Neural progenitor cell (in vitro differentiated cells): ENCODE measurements at regions not wholly inside any gene's neighbourhood (a gene's known extent, or its start where the extent isn't known, plus 50 kb on each side); places are given as distances from the start of the nearest gene placed in this dataset.

Source experiments
- EZH2phosphoT487 ChIP-seq: fragments of 200-600 bp; sonication (generic); IDR thresholded peaks from 2 replicates; pipeline ENCODE4 v1.6.1; 2017; ENCODE audit warnings: antibody characterized with exemption
- TF ChIP-seq, protein P1 (sequence below): fragments of 200-600 bp; sonication (generic); IDR thresholded peaks from 2 replicates; pipeline ENCODE4 v1.5.1; 2017; ENCODE audit warnings: antibody characterized with exemption, mild to moderate bottlenecking

DNA sequence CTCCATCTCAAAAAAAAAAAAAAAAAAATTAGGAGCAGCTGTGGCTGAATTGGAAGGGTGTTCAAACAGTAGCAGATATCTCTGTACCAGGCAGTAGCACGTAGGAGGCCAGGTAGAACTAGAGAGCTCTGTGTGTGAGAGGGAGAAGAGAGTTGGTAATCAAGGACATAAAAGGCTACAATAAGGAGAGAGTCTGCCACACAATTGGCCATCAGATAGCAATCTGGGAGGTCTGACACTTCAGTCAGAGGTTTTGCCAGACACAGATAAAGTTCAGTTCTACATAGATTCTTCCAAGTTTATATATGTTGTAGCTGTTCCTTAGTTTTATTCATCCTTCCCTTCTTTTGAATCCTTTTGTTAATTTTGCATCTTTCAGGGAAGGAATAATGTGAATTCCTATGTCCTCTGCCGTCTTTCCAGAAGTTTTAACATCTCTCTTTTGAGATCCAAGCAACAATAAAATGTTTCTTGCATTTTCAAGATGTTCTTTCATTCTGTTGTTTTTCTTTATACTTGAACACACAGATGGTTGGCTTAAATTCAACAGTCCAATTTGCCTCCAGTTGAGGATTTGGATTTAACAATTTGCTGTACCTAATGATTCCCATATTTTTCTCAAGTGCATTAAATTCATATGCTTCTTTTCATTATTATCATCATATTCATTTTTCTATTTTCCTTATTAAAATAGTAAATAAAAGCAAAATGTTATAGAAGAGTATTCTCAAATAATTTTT is 600.3 kb upstream of the GCFC2 start:
- TF ChIP-seq, protein P1, sequence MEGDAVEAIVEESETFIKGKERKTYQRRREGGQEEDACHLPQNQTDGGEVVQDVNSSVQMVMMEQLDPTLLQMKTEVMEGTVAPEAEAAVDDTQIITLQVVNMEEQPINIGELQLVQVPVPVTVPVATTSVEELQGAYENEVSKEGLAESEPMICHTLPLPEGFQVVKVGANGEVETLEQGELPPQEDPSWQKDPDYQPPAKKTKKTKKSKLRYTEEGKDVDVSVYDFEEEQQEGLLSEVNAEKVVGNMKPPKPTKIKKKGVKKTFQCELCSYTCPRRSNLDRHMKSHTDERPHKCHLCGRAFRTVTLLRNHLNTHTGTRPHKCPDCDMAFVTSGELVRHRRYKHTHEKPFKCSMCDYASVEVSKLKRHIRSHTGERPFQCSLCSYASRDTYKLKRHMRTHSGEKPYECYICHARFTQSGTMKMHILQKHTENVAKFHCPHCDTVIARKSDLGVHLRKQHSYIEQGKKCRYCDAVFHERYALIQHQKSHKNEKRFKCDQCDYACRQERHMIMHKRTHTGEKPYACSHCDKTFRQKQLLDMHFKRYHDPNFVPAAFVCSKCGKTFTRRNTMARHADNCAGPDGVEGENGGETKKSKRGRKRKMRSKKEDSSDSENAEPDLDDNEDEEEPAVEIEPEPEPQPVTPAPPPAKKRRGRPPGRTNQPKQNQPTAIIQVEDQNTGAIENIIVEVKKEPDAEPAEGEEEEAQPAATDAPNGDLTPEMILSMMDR: no peak
- no peak for TF ChIP-seq EZH2phosphoT487
